ENCODE measurements at regions not wholly inside any gene's neighbourhood (a gene's known extent, or its start where the extent isn't known, plus 50 kb on each side); places are given as distances from the start of the nearest gene placed in this dataset.

DNA sequence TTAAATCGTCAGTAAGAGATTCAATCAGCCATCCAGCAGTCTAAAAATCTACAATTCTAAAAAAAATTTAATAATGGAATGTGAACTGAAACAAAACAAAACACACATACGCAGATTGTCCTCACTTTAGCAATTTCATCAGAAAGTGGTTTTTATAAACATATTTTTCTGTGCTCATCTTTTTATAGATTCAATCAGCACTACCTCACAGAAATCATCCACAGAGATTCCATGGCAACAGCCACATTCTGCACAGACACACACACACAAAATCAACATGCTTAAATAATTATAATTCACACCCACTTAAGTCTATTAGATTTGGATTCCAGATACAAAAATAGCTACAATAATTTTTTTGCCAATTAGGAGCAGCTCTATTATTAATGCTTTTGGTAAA lies 149.0 kb upstream of the KCNIP4 start:
- DNase-seq: no peak

DNA sequence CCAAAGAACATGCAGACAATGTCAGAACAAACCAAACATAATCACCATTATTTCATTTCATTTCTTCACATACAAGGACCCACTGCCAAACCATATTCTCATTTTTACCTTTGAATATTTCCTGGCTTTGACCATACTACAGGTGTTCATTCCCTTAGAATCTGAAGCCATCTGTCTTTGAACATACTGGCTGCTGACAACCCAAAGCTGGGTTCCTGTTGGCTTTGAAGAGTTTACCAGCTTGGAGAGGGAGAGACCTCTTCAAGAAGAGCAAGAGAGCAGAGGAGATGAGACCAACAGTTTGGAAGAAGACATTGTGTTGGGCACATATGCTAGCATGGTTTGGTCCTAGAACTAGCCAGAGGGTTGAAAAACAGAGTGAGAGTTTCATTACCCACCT lies 145.6 kb upstream of the KCNIP4 start:
- DNase-seq: no peak

DNA sequence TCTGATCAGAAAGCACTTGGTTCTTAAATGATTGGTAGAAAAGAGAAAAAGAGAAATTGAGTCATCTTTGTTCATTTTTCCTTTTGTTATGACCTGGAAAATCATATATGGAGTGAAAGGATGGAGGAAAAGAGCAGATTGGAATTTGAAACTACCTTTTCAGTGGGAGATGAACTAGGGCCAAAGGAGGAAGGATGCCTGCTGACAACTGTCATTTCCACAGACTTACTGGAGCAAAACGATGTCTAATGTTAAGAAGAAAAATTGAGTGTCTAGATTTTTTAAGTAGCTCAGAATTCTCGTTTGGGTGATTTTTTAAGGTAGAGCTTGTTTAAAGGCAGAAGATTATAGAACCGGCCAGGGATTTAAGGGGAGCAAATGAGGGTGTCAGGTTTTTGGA lies 144.6 kb upstream of the KCNIP4 start:
- DNase-seq: no peak

DNA sequence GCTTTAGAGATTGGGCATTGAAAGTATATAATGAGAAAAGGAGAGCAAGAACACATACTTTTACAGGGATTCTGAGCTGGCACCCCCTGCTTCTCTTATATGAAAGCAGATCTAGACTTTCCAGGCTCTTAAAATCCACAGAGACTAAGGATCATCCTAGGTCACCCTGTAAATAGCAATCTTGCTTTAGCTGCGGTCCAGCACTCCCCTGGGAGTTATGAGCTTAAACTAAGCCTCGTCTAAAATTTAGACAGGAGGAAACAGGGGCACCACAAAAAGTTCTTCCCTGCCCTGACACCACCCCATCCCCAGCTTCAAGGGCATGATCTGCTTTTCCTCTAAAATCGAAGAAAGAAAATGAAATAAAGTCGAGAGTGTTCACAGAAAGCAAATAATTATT lies 143.3 kb upstream of the KCNIP4 start:
- DNase-seq: no peak

DNA sequence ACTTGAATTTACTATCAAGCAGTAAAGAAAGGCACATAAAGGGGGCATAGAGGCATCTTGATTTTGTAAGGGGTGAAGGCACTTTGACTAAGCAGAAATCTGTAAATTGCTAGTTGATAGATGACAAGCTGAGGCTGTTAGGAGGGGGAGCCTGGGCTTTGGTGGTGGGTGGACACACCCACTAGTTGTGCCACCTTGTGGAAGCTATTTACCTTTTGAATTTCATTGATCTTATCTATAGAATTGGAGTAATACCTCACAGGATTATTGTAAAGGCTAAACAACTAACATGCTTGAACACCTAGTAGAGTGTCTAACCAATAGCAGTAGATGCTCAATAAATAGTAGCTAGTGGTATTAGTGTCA lies 142.8 kb upstream of the KCNIP4 start:
- DNase-seq: no peak

DNA sequence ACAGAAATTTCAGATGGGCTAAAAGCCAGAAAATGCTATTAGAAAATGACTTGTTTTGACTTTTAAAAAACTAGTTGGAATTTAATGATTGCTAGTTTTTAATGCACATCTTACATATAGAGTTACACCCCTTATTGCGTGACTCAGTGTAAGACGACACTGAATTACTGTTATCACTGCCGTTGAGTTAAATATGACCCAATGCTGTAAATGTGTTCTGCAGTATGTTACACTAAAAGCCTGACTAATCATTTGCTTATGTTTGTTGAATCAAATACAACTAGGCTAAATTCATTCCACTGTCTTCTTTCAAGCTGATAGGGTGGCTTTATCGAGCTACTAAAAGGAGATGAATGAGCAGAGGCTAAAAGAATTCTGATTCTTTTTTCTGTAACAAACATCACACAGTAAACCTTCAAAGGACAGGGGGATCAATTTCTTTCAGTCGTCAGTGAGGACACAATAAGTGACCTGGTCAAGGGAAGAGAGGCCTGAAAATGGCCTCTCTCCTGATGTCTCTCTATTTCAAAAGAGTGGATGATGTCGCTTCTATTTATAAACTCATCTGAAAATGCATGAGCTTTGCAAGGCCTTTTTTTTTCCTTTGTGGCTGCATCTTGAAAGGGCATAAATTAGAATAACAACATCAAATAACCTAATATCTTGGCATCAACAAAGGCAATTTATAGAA lies 142.2 kb upstream of the KCNIP4 start:
- no peak for DNase-seq

DNA sequence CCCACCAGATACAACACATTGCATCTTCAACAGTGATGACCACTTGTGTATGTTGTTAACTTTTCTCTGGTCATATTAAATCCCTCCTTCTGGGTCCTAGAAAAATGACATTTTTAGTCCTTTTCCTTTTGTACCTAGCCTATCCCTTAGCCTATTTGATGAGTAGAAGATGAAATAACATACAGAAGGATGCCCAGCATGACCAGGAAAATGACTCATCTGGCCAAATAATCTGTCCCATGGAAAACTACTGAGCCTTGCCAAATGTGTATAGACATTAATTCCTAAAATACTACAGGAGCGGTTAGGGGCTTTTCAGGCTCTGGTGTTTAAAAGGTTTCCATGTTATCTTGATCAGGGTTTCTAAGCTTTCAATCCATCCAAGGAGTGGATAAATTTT lies 129.0 kb upstream of the KCNIP4 start:
- no peak for DNase-seq

DNA sequence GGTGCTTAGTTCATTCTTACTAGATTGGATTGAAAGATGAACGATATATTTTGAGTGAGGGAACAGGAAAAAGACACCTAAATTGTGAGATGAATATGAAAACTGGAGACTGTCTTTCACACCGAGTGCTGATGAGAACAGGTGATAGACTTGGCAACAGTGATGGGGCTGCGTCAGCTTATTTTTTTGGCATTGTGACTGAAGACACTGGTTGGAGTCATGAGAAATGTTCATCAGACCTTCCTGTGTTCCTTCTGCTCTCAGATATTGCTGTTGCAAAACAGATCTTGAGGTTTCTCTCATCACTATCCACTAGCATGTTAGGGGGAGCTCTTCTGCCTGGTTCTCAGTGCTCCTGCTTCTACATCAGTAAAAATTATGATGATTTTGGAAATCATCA lies 124.2 kb upstream of the KCNIP4 start:
- no peak for DNase-seq

DNA sequence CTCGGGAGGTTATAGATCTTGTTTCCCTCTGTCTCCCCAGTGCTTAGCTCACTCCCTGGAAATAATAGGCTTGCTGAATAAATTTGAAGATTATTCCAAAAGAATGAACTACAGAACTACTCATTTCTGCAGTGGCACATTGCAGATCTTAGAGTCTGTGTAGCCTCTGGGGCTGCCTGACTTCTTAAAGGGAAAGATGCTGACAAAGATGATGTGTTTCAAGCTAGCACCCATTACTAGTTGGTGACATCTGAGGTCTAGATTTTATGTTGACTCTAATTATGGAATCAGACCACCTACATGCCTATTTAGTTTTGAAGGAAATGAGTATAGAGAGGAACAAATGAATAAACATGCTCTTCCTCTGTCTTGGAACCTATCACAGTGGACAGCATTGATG lies 123.7 kb upstream of the KCNIP4 start:
- DNase-seq: no peak

DNA sequence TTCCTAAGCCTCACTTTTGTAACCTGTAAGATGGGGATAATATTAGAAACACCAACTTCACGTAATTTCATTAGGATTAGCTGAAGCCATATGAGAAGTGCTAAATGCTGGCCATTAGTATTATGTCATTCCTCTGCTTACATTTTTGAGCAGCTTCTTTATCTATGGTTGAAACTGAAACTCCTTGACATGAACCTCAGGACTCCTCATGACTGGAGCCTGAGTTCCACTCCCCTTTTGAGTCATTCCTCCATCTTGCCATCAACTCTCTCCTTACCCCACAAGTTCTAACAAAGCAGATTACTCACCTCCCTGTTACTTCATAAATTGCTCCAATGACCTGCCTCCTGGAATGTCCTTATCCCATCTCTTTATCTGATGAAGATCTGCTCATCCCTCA lies 123.2 kb upstream of the KCNIP4 start:
- no peak for DNase-seq

DNA sequence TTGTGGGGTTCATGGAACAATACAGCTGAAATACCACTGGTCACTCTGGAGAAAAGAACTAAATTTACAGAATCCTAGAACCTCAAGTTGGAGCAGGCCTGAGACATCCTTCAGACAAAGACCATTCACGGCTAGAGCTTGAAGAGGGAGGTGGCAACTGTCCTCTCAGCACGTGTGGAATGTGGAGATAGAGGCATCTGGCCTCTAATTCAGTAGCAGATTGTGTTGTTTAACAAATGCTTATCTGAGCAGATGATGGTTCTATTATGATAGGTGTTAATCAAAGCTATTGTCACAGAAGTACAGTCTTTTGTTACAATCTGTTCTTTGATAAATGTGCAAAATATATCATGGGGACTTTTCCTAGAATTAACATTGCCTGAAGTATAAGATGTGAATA lies 121.7 kb upstream of the KCNIP4 start:
- DNase-seq: no peak

DNA sequence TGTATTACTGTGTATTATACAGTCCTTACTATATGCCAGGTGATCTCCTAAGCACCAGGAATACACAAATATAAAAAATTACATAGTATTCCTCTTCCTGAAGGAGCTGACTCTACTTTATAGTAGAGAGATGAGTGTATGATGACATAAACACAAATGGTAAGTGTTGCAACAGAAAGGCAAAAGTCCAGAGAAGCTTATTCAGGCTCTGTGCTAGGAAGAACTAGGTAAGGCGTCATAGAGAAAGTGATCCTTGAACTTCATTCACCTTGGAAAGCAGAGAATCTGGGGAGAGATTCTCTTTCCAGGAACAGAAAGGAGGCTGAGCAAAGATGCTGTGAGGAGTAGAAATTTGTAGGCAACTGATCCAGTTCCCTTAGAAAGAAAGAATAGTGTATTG lies 115.0 kb upstream of the KCNIP4 start:
- DNase-seq: no peak

DNA sequence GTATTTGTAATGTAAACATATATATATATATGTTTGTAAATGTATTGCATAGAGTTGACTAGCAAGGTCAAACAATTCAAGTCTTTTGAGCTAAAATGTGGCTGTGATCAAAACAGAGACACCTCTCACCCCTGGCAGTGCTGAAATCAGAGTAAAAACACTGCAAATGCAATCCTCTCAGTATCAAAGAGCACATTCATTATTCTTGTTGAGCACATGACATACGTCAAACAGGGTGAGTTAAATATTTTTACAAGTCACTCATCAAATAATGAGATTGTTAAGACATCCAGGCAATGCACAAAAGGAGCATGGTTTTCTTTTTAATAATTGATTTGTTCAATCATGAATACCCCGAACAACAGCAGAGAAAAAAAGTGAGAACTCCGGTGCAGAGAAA lies 114.1 kb upstream of the KCNIP4 start:
- no peak for DNase-seq

DNA sequence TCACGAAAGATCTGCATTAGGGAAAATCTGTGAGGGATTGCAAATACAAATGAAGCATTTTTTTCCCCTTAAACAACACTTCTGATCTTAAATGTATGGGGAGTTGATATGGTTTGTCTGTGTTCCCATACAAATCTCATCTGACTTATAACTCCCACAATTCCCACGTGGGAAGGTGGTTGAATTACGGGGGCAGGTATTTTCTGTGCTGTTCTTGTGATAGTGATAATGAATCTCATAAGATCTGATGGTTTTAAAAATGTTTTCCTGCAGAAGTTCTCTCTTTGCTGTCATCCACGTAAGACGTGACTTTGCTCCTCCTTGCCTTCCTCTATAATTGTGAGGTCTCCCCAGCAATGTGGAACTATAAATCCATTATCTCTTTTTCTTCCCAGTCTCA lies 107.4 kb upstream of the KCNIP4 start:
- no peak for DNase-seq

DNA sequence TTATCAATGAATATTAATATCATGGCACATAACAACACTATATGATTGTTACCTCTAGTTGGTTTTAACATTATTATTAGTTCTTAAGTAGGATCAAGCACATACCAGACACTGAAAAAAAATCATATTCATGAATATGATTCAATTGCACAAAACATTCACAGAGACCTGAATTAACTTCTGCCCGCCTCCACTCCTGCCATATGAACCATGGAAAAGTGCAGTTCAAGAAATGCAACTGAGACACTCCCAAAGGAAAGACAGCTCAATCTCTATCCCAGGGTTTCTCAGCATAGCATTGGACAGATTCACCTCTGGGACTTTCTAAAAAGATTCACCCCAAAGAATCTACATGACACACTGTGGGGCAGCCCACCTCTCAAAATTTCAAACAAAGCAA lies 103.5 kb upstream of the KCNIP4 start:
- DNase-seq: no peak

DNA sequence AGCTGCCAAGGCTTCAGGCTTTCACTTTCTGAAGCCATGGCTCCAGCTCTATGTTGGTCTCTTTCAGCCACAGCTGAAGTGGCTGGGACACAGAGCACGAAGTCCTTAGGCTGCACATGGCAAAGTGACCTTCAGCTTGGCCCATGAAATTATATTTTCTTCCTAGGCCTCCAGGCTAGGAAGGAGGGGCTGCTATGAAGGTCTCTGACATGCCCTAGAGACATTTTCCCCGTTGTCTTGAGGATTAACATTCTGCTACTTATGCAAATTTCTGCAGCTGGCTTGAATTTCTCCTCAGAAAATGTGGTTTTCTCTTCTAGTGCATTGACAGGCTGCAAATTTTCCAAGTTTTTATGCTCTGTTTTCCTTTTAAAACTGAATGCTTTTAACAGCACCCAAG lies 99.8 kb upstream of the KCNIP4 start:
- no peak for DNase-seq

DNA sequence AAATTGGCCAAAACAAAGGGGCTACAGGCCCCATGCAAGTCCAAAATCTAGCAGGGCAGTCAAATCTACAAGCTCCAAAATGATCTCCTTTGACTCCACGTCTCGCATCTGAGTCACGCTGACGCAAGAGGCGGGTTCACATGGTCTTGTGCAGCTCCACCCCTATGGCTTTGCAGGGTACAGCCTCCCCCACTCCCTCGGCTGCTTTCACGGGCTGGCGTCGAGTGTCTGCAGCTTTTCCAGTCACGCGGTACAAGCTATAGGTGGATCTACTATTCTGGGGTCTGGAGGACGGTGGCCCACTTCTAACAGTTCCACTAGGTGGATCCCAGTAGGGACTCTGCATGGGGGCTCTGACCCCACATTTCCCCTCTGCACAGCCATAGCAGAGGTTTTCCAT lies 99.2 kb upstream of the KCNIP4 start:
- no peak for DNase-seq

DNA sequence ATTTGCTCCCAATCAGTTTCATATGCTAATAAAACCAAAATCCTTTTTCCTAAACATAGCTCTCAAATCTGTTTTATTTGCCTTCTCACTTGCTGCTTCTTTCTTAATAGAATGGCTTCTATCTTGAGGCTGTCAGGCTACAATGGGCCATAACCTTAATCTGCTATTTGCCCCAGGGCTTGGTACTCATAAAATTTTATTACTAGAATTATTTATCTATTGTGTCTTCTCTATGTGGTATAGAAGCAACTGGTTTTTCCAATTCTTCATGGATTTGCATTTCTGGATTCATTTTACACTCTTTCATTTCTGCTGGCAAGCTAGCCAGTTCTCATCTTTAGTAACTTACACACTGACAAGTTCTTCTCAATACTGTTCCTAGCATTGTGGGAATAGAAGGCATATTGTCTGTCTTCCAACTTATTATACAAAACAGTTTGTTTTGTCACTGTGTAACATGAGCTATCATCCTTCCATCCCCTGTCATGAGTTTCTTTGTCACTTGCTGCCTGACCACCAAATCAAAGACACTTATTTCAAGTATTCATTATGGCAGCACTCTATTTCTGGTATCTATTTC lies 96.6 kb upstream of the KCNIP4 start:
- DNase-seq: no peak

DNA sequence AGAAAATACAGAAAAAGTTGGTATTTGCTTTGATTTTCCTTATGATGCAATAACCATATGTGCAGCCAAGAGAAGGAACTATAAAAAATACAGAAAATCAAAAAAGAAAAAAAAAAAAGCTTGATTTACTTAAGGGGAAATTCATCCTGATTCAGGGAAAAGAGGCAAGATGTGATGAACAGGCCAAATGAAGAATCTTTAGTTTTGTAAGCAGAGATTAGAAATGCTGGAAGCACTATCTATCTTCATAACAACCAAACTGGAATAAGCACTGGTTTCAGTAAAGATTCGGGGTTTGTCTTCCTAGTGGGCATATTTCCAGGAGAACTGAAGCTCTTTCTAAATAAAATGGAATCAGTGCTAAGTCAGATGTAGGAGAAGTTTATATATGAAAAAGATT lies 82.9 kb upstream of the KCNIP4 start:
- no peak for DNase-seq

DNA sequence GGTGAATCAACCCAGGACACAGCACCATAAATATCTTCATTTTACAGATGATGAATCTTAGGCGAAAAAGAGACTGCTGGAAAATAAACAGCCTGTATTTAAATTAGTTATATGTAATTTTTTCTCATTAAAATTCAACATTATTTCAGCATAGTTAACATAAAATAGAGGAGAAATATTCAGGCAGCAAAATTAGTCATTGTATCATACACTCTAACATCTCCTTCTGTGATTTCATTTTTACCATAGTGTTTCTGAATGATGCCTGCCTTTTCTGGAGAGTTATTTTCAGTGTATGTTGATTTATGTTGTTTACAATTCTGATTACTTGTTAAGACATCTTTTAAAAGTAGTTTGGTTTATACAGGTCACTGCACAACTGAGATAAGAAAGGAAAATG lies 82.3 kb upstream of the KCNIP4 start:
- no peak for DNase-seq

DNA sequence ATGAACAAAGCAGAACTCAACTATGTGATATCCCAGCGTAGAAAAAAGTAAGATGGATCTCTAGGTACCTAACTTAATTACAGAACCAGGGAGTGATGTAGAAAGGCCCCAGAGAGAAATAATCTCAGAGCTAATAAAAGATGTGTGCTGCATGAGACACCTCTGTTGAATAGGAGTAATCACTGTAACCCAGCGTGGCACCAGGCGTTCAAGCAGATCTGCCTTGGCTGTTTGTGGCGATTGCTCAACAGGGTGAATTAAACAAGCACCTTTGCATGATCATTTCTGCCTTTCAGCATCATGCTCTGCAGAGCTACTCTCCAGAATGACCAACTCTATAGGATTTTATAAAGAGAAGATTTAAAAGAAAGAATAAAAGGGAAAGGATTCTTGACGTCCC lies 81.7 kb upstream of the KCNIP4 start:
- DNase-seq: no peak

DNA sequence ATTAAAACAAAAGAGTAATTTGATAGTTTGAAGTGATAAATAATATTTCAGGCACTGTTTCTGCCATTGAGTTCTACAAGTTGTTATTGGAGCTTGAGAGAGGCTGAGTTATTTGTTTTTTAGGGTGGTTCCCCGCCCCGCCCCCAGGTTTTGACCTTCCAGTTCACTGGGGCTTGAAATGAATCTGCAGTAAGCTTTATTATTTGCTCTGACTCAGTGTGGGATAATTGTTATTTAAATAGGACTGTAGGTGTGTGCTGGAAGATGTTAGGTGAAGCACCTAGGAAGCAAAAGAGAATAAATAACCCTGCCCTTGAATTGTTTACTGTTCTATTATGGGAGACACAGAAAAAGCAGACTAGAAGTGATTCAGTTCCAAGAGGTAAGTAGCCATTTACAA lies 81.2 kb upstream of the KCNIP4 start:
- no peak for DNase-seq

DNA sequence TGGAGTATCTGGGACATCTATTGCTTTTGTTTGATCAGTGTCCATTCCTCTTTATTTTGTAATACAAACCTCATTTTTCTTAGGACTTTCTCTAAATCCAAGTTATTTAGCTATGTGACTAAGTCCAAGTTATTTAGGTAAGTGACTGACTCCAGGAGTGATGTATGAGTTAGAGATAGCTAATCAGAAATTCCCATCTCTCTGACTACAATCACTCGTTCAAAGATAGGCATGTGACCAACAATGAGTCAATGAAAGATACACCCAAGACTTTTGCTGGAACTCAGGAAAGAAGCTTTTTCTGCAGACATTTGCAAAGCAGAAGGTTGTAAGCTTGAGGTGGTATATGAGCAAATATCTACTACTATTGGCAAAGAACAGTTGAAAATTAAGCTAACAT lies 72.5 kb upstream of the KCNIP4 start:
- DNase-seq: no peak

DNA sequence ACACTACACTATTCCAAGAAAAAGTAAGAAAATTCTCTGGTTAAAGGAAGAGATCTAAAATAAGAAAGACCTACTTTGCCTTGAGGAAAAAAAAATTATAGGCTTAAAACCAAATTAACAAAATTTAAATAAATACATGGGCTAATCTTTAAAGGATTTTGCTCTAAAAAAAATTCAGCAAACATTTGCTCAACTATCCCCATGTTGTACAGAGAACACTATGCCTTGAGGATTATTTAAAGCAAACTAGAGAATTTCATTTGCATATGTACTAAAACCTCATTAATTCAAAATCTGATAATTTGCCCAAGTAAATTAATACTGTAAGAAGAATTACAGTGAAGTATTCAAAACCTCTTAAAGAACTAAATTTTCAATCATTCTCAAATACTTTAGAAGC lies 71.6 kb upstream of the KCNIP4 start:
- DNase-seq: no peak

DNA sequence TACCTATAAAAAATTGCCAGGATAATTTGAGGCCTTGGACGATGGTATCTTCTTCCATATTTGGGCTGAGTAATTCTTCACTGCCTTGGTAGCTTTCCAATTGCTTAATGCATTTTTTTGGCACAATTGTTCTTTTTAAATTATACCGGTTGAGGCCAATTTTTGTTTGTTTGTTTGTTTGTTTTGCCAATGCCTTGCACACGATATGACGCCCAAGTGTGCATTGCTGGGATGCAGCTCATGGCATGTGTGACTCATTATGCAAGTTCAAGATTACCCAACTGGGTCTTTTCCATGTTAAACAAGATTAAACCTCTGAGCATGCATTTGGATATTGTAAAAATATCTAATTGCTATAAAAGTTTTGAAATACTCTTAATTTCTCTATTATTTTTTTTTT lies 71.1 kb upstream of the KCNIP4 start:
- DNase-seq: no peak

Data from stimulated activated CD8-positive, alpha-beta memory T cell treated with anti-CD3 and anti-CD28 coated beads, Interleukin-4, amount 100 ng/mL, for 48 hours (primary cell).